Activated T-helper 2 cell treated with anti-CD3 and anti-CD28 coated beads, Interferon-gamma antibody, Interleukin-2, Interleukin-4, amounts not matched to agents 10 μg/mL and 5 μg/mL and 100 μg/mL, durations not matched to agents 14 hours and 24 hours and 36 hours (primary cell): ENCODE measurements at regions not wholly inside any gene's neighbourhood (a gene's known extent, or its start where the extent isn't known, plus 50 kb on each side); places are given as distances from the start of the nearest gene placed in this dataset.

ENCODE experiments used
- DNase-seq: peaks from one replicate; pipeline ENCODE4 v3.0.0; 2021; ENCODE audit warnings: low spot score
- H3K27ac Mint-ChIP-seq: one replicate; pipeline ENCODE4 v1.8.0; 2021; ENCODE audit warnings: mixed read lengths
- H3K27me3 Mint-ChIP-seq: one replicate; pipeline ENCODE4 v1.8.0; 2021; ENCODE audit warnings: low read depth, mixed read lengths
- H3K36me3 Mint-ChIP-seq: one replicate; pipeline ENCODE4 v1.8.0; 2021; ENCODE audit warnings: low read depth, mixed read lengths
- H3K4me1 Mint-ChIP-seq: one replicate; pipeline ENCODE4 v1.8.0; 2021; ENCODE audit warnings: low read depth, mixed read lengths
- H3K4me3 Mint-ChIP-seq: one replicate; pipeline ENCODE4 v1.8.0; 2021; ENCODE audit warnings: low read depth, mild to moderate bottlenecking, moderate library complexity, mixed read lengths
- H3K9me3 Mint-ChIP-seq: one replicate; pipeline ENCODE4 v1.8.0; 2021; ENCODE audit warnings: mixed read lengths
- intact Hi-C: fragments of 100-400 bp; cut with micrococcal nuclease; formaldehyde crosslinking; loops from one replicate; pipeline ENCODE4 v1.15.1; 2023

DNA sequence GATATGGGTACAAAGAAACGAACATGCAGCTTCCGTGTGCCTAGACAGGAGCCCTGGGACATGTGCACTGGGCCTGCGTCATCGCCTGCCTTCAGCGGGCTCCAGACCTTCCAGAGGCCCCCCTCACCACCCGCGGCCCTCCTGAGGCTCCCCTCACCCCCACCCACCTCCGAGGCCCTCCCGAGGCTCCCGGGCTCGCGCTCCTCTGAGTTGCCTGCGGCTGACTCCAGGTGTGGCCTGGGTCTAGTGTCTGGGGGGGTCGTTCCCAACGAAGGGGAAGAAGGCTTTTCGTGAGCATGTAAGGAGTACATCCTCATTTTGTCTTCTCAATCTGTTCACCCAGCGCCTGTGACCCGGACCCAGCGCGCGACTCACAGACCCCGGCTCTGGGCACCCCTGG is 177.3 kb upstream of the ZNF32 start:
- Mint-ChIP-seq H3K27ac (no peak overlapping the region), H3K4me1 (peaks cover 20% of the 10 kb centered on the region), H3K27me3 (peaks cover 23% of the 10 kb centered on the region), H3K4me3 (no peak overlapping the region), H3K36me3 (no peaks in the 10 kb centered on the region), H3K9me3 (no peaks in the 10 kb centered on the region)
- intact Hi-C loops = no loop called here
- DNase-seq = no peak

DNA sequence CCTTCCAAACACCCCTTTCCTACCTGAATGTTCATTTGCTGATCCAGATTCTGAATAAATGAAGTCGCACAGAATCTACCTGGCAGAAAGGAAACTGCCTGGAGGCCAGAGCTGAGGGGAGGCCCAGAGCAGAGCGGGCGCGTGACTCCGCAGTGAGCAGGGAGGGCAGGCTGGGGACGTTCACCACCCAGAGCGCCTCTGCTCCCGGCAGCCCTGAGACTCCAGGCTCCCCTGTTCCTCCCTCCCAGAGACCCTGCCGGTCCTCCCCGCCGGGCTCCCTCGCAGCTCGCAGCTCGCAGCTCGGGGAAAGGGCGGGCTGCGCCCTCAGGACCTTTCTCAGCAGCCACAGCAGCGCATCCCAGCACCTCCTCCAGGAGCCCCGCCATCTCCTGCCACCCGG is 176.7 kb upstream of the ZNF32 start:
- no peak for DNase-seq
- peaks cover 20% of the 10 kb centered on the region for H3K27me3 Mint-ChIP-seq
- intact Hi-C loops = no loop called here
- H3K4me3 Mint-ChIP-seq = no peak overlapping the region
- no peaks in the 10 kb centered on the region for H3K36me3 Mint-ChIP-seq
- peaks cover 20% of the 10 kb centered on the region for H3K4me1 Mint-ChIP-seq
- H3K27ac Mint-ChIP-seq = no peak overlapping the region
- H3K9me3 Mint-ChIP-seq = no peaks in the 10 kb centered on the region

DNA sequence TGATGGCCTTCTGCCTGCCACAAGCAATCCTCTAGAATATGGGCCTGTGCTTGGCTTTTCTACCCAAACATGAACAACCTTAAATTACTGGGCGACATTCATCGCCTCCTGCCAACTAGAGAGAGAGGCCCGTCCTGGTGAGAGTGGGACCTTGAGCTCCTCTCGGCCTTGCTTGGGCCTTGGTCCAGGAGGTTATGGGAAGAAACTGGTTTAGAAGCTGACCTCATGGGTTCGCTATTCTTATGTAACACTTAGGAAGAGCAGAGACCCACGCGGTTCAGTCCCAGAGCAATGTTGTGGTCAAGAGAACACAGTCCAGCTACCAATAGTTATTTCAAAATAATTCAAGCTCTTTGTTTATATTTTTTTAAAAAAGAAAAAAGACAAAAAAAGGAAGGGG is 176.3 kb upstream of the ZNF32 start:
- DNase-seq = no peak
- Mint-ChIP-seq H3K36me3 (no peaks in the 10 kb centered on the region), H3K4me3 (no peak overlapping the region), H3K27ac (no peak overlapping the region), H3K4me1 (peaks cover 20% of the 10 kb centered on the region), H3K9me3 (no peaks in the 10 kb centered on the region), H3K27me3 (peaks cover 20% of the 10 kb centered on the region)
- intact Hi-C loops = no loop called here

DNA sequence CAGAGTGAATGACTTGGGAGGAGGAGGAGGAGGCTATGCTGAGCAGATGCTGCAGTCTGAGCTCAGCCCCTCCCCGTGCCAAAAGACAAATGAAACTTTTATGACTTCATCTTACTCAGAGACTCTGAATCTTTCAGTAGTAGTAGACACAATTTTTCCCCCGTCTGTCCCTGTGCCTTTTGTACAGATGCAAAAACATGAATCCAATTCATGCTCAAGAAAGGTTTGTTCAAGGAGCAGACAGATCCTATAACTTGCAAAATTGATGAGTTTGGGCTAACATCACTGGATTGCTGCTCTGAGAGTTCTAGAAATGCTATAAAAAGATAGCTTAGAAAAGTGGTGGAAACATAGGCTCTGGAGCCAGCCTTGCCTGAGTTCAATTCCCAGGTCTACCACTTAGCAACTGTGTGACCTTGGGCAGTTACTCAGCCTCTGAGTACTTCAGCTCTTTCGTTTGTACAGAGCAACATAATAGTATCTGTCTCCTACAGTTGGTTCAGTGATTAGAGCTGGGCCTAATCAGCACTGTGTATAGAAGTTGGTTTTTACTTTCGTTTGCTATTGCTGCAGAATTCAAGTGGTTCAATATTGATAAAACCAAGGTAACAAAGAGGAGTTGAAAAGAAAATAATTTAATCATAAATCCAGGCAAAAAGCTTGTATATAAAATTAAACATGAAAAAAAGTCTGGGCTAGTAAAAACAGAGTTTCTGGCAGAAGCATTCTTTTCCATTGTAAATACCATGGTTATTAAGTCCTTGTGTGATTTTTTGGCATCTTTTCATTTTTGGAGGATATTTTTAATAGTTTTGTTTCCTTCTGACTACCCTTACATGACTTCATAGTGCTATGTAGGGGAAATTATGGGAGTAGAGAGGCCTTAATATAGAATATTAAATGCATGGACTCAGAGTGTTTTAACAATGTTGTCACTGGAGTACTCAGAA is 174.2 kb upstream of the ZNF32 start:
- intact Hi-C loops = no loop called here

DNA sequence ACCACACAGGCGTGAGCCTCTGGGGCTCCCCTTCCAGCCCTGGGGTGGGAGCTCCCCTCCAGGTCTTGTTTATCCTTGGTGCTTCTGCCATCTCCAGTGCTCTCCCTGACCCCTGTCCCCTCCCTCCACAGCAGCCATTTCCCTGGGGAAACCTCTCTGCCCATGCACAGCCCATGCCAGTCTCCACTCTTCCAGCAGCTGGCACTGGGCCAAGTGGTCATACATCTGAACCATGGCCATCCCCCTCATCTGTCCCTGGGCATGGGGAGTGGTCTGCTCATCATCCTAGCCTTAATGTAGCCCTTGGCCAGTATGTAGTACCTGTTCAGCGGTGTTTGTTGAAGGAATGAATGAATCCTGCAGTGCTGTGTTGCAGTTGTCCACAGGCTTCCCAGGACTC is 172.4 kb upstream of the ZNF32 start:
- intact Hi-C loops = no loop called here
- DNase-seq = no peak
- no peaks in the 10 kb centered on the region for H3K27me3 Mint-ChIP-seq
- no peaks in the 10 kb centered on the region for H3K9me3 Mint-ChIP-seq
- H3K4me1 Mint-ChIP-seq = peaks cover 38% of the 10 kb centered on the region
- no peaks in the 10 kb centered on the region for H3K36me3 Mint-ChIP-seq
- no peak overlapping the region for H3K27ac Mint-ChIP-seq
- no peak overlapping the region for H3K4me3 Mint-ChIP-seq

More for the DNA sequence above, 174.2 kb upstream of the ZNF32 start:
- Mint-ChIP-seq H3K27me3 (peaks cover 10% of the 10 kb centered on the region), H3K9me3 (no peaks in the 10 kb centered on the region), H3K4me1 (peaks cover 29% of the 10 kb centered on the region), H3K4me3 (no peak overlapping the region), H3K27ac (no peak overlapping the region), H3K36me3 (no peaks in the 10 kb centered on the region)
- no peak for DNase-seq

DNA sequence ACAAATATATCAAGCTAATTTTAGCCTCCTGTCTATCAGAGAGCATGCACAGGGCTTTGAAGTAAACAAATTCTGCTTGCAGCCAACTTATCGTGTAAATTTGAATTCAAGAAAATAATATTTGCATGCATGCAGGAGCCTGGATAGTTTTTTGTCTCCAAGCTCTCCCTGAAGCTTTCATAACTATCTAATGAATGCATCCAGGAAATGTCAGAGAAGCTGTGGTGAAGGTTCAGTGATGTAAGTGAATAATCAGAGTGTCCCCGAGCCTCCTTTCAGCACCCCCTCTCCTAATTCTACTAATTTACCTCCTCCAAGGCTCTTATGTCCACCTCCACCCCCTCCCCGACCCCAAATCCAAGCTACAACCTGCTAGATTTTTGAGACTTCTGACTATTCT is 172.0 kb upstream of the ZNF32 start:
- H3K27me3 Mint-ChIP-seq = no peaks in the 10 kb centered on the region
- peaks cover 42% of the 10 kb centered on the region for H3K4me1 Mint-ChIP-seq
- no peak overlapping the region for H3K4me3 Mint-ChIP-seq
- H3K27ac Mint-ChIP-seq = no peak overlapping the region
- no peak for DNase-seq
- H3K36me3 Mint-ChIP-seq = no peaks in the 10 kb centered on the region
- no peaks in the 10 kb centered on the region for H3K9me3 Mint-ChIP-seq
- intact Hi-C loops = no loop called here

DNA sequence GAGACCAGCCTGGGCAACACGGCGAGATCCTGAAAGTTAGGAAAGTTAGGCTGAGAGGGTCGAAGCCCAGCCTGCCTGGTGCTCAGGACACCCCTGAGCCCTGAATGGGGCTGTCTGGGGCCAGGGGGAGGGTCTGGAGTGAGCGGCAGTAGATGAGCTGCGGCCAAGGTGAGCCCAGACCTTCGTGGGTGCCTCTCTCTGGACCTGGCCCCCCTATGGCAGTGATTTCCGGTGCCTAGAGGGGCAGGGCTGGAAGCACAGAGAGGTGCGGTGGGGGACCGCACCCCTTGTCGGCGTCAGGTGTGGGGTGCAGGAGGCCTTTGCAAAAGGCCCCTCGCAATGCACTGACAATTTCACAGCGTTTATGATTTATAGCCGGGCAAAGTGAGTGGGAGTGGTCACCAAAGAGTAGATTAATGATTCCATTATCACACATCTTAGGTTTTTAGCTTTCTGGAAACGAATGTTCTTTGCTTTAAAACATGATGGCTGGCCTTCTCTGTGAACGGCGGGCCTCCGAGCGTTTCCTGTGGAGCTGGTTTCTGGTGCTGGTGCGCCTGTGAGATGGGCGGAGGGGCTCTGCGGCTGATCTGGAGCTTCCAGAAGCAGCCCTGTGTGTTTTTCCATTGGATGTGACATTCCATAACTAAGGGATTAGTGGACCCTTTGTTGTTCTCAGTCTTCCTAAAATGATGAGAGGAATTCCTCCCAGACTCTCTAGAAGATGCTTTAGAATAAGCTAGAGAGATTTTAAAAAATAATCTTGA is 171.0 kb upstream of the ZNF32 start:
- Mint-ChIP-seq H3K27ac (no peak overlapping the region), H3K36me3 (no peaks in the 10 kb centered on the region), H3K27me3 (no peaks in the 10 kb centered on the region), H3K4me1 (peaks cover 51% of the 10 kb centered on the region), H3K9me3 (no peaks in the 10 kb centered on the region), H3K4me3 (no peak overlapping the region)
- DNase-seq = no peak
- intact Hi-C loops = loop anchor here (5.0 to 10.0 kb wide), 3 partner anchors 222 to 1185 kb away; partner anchors contain the start of genes HNRNPF and ZNF22

DNA sequence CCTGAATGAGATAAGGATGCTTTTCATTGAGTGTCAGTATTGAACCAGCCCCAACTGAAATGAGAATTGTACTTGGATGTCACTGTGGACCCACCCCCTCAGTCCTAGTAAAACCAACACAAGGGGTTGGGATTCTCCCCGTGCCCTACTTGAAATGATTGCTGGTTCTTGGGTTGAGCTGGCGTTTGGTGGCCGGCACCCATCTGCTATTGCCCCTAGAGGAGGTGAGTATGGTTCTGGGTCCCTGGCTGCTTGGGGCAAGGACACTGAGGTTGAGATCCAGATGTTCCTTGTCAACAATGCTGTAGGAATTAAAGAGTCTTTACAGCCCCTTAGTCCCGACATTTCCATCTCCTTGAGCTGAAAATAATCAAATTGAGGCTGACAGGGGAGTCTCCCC is 170.0 kb upstream of the ZNF32 start:
- H3K4me3 Mint-ChIP-seq = no peak overlapping the region
- H3K9me3 Mint-ChIP-seq = no peaks in the 10 kb centered on the region
- H3K4me1 Mint-ChIP-seq = peaks cover 49% of the 10 kb centered on the region
- DNase-seq = no peak
- no peak overlapping the region for H3K27ac Mint-ChIP-seq
- no peaks in the 10 kb centered on the region for H3K27me3 Mint-ChIP-seq
- H3K36me3 Mint-ChIP-seq = no peaks in the 10 kb centered on the region
- intact Hi-C loops = loop anchor here (5.0 to 10.0 kb wide), 3 partner anchors 221 to 1186 kb away; partner anchors contain the start of genes HNRNPF and ZNF22

DNA sequence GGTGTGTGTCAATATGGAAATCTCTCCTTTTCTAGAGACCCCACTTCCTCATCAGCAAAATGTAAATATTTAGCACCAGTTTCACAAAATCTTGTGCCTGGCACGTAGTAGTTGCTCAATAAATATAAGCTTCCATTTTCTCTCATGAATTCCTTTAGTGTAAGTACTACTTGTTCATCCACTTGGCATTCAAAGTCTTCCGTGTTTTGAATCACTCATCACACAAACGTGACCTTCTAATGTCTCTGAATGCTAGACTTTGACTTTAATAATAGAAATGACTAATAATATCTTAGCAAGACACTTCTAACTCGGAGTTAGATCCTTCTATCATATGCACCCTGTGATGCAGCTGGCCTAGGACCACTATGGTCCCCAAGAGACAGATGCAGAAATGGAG is 168.7 kb upstream of the ZNF32 start:
- Mint-ChIP-seq H3K27ac (no peak overlapping the region), H3K4me1 (peaks cover 45% of the 10 kb centered on the region), H3K36me3 (no peaks in the 10 kb centered on the region), H3K27me3 (no peaks in the 10 kb centered on the region), H3K9me3 (no peaks in the 10 kb centered on the region), H3K4me3 (no peak overlapping the region)
- intact Hi-C loops = loop anchor here (5.0 to 10.0 kb wide), 3 partner anchors 220 to 1187 kb away; partner anchors contain the start of genes HNRNPF and ZNF22
- DNase-seq = no peak

DNA sequence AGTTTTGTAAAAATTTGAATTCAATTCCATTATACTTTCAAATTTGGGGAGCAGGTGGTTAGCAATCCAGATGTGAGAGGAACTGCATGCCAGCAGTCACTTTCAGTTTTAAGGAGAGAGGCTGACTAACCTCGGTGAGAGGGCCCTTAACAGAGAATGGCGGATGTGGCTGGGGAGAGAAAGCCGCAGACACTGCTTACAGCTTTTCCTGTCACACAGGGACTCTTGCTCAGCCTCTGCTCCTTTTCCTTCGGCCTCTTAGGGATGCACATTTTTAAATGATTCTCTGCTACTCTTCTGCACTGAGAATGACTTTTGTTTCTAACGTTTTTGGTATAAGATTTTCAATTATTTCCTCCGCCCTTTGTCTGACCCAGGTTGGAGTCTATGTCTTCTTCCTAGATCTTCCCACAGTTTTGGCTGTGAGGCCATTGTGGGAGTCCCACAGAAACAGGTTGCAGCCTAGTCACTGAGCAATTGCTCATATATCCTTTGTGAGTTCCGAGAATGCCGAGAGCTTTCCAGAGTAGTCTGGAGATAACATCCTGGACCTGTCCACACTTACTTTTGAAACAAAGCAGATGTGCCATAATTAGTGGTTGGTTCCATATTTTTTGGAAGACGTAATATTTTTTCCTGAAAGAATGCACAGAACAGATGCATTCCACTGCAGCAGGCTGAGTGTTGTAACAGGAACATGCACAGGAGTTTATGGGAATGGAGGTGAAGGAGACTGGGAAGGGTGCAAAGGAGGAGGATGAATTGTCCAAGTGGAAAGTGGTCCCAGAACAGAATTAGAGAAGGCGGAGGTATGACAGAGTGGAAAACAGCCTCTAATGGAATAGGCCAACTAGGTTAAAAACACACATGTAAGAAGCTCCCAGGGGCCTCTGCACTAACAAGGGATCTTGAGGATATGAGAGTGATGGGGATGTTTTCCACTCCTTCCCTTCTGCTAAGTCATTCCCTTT is 168.0 kb upstream of the ZNF32 start:
- peak overlapping the region; percentile 87 for H3K27ac Mint-ChIP-seq
- DNase-seq = peak; percentile 75
- H3K4me1 Mint-ChIP-seq = peaks cover 45% of the 10 kb centered on the region
- no peaks in the 10 kb centered on the region for H3K9me3 Mint-ChIP-seq
- peak overlapping the region; percentile 10 for H3K4me3 Mint-ChIP-seq
- intact Hi-C loops = loop anchor here (1.0 to 10.0 kb wide), 5 partner anchors 8 to 1188 kb away; partner anchors contain the start of genes HNRNPF and ZNF22
- H3K27me3 Mint-ChIP-seq = no peaks in the 10 kb centered on the region
- no peaks in the 10 kb centered on the region for H3K36me3 Mint-ChIP-seq

DNA sequence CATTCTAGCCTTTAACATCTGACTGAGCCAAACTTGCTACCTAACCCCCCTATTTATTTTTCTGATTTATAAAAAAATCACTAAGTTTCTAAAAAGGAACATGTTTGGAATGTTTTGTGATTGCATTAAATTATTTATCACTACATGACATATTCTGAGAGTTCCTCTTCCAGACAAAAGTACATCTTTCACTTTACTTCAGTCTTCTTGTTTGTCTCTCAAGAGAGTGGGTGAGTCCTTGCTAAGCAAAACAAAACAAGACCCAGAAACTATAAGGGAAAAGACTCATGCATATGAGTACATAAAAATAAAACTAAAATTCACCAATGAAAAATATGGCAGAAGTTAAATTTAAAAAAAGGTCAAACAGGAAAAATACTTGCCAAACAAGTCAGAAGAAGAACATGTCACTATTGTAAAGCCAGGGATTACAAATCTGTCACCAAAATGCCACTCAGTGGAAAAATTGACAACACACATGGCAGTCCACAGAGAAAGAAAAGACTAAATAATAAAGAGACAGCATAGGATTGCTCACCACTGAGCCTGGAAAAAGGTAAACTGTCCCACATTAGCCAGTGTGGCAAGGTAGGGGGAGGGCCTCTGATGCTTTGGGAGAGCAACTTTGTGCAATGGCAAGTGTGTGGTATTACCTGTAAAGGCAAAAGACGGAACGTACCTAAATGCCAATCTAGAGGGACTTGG is 166.7 kb upstream of the ZNF32 start:
- no peaks in the 10 kb centered on the region for H3K27me3 Mint-ChIP-seq
- no peak for DNase-seq
- peak overlapping the region; percentile 53 for H3K4me3 Mint-ChIP-seq
- H3K9me3 Mint-ChIP-seq = no peaks in the 10 kb centered on the region
- intact Hi-C loops = loop anchor here (5.0 to 10.0 kb wide), 3 partner anchors 218 to 1189 kb away; partner anchors contain the start of genes HNRNPF and ZNF22
- H3K4me1 Mint-ChIP-seq = peaks cover 58% of the 10 kb centered on the region
- no peaks in the 10 kb centered on the region for H3K36me3 Mint-ChIP-seq
- peak overlapping the region; percentile 87 for H3K27ac Mint-ChIP-seq
